OCI-LY3 (cell line): ENCODE measurements at regions not wholly inside any gene's neighbourhood (a gene's known extent, or its start where the extent isn't known, plus 50 kb on each side); places are given as distances from the start of the nearest gene placed in this dataset.

Experiments
- H2AFZ ChIP-seq: fragments of 200-600, 300-600 bp; shearing (Covaris generic); 2 replicates; pipeline ENCODE4 v1.6.0; 2014; ENCODE audit warnings: antibody characterized with exemption, low read depth, low read length
- H3K27ac ChIP-seq: fragments of 200-600, 300-600 bp; sonication (generic); 2 replicates; pipeline ENCODE4 v1.5.1; 2014; ENCODE audit warnings: mild to moderate bottlenecking, low read length, moderate library complexity, mixed read lengths
- H3K27me3 ChIP-seq: fragments of 200-600, 300-600 bp; sonication (generic); 2 replicates; pipeline ENCODE4 v1.6.1; 2014; ENCODE audit warnings: low read depth, low read length, mixed read lengths
- H3K36me3 ChIP-seq: fragments of 200-600, 300-600 bp; sonication (generic); replicated peaks from 2 replicates; pipeline ENCODE3; 2014; ENCODE audit warnings: low read depth, low read length, mixed read lengths
- H3K4me1 ChIP-seq: fragments of 300-600, 200-600 bp; sonication (generic); 2 replicates; pipeline ENCODE4 v1.6.1; 2014; ENCODE audit warnings: low read length, mixed read lengths
- H3K4me2 ChIP-seq: fragments of 200-600, 300-600 bp; sonication (generic); 2 replicates; pipeline ENCODE4 v1.6.1; 2014; ENCODE audit warnings: low read length, mixed read lengths
- H3K4me3 ChIP-seq: fragments of 300-600, 200-600 bp; sonication (generic); 2 replicates; pipeline ENCODE4 v1.5.1; 2014; ENCODE audit warnings: antibody characterized with exemption, mild to moderate bottlenecking, low read length, moderate library complexity
- H3K79me2 ChIP-seq: fragments of 300-600, 200-600 bp; shearing (Covaris generic); 2 replicates; pipeline ENCODE4 v1.6.1; 2014; ENCODE audit warnings: mild to moderate bottlenecking, low read length, mixed read lengths
- H3K9ac ChIP-seq: fragments of 300-600, 200-600 bp; shearing (Covaris generic); 2 replicates; pipeline ENCODE4 v1.6.0; 2014; ENCODE audit warnings: mild to moderate bottlenecking, low read length, moderate library complexity
- H3K9me3 ChIP-seq: fragments of 200-600, 300-600 bp; shearing (Covaris generic); 2 replicates; pipeline ENCODE4 v1.6.1; 2014; ENCODE audit warnings: low read length, mixed read lengths; ENCODE audit not compliant: insufficient read depth
- H4K20me1 ChIP-seq: fragments of 200-600, 300-600 bp; sonication (generic); 2 replicates; pipeline ENCODE4 v1.6.1; 2016; ENCODE audit warnings: low read length, mixed read lengths; ENCODE audit not compliant: insufficient read depth
- EZH2phosphoT487 ChIP-seq: fragments of 200-600 bp; shearing (Covaris generic); IDR thresholded peaks from 2 replicates; pipeline ENCODE4 v1.6.1; 2018; ENCODE audit warnings: antibody characterized with exemption, mixed run types, low read depth
- TF ChIP-seq, protein P1 (sequence below): fragments of 200-600, 300-600 bp; sonication (generic); IDR thresholded peaks from 2 replicates; pipeline ENCODE4 v1.5.1; 2014; ENCODE audit warnings: antibody characterized with exemption, low read length, low read depth

DNA sequence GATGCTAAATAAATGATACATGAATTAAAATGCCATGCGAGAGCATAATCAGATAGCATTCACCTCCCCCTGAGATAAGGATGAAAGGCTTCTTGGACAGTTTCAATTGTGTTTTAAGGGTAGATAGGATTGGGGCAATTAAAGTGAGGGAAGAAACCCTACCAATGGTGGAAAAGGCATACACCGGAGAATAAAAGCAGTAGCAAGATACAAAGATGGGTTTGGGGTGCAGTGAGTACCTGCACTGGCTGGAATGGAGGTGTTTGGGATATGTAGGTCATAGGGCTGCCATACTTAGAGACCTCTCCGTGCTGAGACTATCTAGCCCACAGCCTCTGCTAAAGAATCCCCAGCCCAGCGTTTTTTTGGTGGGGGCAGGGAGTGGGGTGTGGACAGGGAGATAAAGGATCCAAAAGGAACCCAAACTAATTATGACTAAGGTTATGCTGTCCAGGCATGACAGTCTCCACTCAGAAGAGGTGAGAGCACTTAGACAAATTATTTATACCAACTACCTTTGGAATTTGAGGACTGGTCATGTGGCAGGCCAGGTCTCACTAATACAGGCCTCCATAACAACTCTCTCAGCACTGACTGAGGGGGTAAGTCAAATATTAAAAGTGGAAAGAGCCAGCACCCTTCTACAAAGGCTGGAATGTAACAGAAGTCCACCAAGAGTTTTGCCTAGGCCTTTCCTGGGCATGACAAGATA lies 280.8 kb downstream of the ADGB start:
- Histone ChIP-seq H3K9me3 (no peaks in the 10 kb centered on the region), H3K27me3 (no peaks in the 10 kb centered on the region), H4K20me1 (no peaks in the 10 kb centered on the region), H2AFZ (no peak overlapping the region), H3K4me1 (peaks cover 11% of the 10 kb centered on the region), H3K79me2 (no peaks in the 10 kb centered on the region), H3K36me3 (no peaks in the 10 kb centered on the region), H3K27ac (no peak overlapping the region), H3K4me2 (no peak overlapping the region), H3K9ac (no peak overlapping the region), H3K4me3 (no peak overlapping the region)
- no peak for TF ChIP-seq EZH2phosphoT487
- TF ChIP-seq, protein P1, sequence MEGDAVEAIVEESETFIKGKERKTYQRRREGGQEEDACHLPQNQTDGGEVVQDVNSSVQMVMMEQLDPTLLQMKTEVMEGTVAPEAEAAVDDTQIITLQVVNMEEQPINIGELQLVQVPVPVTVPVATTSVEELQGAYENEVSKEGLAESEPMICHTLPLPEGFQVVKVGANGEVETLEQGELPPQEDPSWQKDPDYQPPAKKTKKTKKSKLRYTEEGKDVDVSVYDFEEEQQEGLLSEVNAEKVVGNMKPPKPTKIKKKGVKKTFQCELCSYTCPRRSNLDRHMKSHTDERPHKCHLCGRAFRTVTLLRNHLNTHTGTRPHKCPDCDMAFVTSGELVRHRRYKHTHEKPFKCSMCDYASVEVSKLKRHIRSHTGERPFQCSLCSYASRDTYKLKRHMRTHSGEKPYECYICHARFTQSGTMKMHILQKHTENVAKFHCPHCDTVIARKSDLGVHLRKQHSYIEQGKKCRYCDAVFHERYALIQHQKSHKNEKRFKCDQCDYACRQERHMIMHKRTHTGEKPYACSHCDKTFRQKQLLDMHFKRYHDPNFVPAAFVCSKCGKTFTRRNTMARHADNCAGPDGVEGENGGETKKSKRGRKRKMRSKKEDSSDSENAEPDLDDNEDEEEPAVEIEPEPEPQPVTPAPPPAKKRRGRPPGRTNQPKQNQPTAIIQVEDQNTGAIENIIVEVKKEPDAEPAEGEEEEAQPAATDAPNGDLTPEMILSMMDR: no peak

DNA sequence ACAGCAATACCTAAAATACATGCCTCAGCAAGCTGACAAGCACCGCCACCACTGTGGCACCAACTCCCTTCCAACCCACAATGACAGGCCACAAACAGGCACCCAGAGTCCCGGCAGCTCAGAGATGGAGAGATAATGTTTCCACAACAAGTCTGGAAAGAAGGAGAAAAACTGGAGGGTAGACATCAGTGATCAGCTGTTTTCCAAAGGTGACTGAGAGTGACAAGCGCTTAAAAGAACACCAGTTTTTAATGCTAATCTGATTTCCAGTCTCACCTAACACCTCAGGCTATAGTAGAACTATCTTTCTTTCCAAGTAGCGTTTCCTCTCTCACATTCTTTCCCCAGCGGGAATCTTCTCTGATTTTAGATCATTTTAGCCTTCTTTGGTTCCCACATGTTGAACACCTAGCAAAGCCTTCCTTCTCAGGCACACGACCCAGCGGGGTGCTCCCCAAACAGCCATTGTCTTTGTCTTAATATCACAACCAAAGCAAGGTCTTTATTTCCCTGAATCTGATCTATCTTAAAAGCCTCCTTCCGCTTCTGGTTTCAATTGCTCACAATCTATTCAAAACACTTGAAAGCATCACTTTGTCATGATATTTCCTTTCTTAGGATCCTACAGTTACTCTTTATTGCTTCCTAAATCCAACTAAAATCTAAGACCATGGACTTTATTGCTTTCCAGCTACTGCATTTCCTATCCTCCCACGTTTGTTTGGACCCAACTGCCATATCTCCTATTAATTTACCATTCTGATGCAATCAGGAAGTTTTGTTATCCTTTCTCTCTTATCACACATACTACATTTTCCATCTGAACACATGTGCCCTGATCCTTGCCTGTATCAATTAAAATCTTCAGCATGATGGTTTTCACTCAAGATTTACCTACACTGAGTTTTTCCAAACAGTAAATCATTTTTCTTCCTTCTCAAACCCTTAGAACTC lies 282.7 kb downstream of the ADGB start:
- no peak overlapping the region for H3K27ac ChIP-seq
- H3K79me2 ChIP-seq: no peaks in the 10 kb centered on the region
- H3K4me2 ChIP-seq: no peak overlapping the region
- no peak for TF ChIP-seq EZH2phosphoT487
- TF ChIP-seq, protein P1: no peak
- no peak overlapping the region for H3K4me3 ChIP-seq
- peaks cover 5% of the 10 kb centered on the region for H3K4me1 ChIP-seq
- H3K27me3 ChIP-seq: no peaks in the 10 kb centered on the region
- H3K9me3 ChIP-seq: no peaks in the 10 kb centered on the region
- no peaks in the 10 kb centered on the region for H3K36me3 ChIP-seq
- no peaks in the 10 kb centered on the region for H4K20me1 ChIP-seq
- H2AFZ ChIP-seq: no peak overlapping the region
- no peak overlapping the region for H3K9ac ChIP-seq

DNA sequence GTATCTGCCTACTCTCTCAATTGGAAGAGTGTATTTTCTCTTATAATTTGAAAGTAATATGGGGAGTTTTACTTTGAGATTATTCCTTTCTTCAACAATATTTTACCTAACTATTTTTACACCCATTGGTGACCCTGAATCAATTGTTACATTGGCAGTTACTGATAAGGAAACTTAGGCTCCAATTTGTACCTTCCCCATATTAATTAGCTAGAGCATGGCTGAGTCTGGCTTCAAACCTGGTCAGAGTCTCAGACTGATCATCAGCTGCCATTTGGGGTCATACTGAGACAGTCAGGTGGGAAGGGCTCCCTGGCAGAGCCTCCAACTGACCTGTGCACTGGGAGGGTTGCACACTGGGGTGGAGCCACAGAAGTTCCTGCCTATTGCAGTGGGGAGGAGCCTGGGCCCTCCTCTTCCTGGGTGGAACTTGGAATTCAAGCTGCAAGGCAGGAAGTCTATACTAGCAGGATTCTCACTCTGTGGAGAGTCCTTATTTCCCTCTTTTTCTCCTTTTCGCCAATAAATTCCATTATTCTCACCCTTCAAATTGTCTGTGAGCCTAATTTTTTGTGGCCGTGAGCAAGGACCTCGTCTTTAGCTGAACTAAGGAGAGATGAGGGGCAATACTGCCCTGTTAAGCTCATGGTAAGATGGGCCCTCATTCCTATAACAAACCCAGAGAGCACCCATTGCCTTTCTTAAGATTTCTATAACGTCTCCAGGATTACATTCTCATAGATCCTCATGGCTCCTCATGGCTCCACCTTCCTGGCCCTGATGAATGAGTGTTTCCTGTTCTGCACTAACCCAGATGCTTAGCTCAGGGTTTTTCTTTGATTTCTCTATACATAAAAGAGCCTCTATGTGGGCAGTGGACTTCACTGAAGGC lies 285.1 kb downstream of the ADGB start:
- Histone ChIP-seq H3K27me3 (no peaks in the 10 kb centered on the region), H3K9me3 (no peaks in the 10 kb centered on the region), H4K20me1 (no peaks in the 10 kb centered on the region), H2AFZ (no peak overlapping the region), H3K4me2 (no peak overlapping the region), H3K4me1 (no peaks in the 10 kb centered on the region), H3K36me3 (no peaks in the 10 kb centered on the region), H3K4me3 (no peak overlapping the region), H3K79me2 (no peaks in the 10 kb centered on the region), H3K9ac (no peak overlapping the region), H3K27ac (no peak overlapping the region)
- no peak for TF ChIP-seq EZH2phosphoT487
- TF ChIP-seq, protein P1: no peak
